ENCODE measurements at regions not wholly inside any gene's neighbourhood (a gene's known extent, or its start where the extent isn't known, plus 50 kb on each side); places are given as distances from the start of the nearest gene placed in this dataset.

GRCh38 chr1:55347041-55347440 is 131.9 kb upstream of the USP24 start:
- no peak for TF ChIP-seq CTCF (IDR thresholded peaks at IDR 0.05)
- no peak for TF ChIP-seq POLR2A (IDR thresholded peaks at IDR 0.05)

All from testis (tissue), 2 donors.